ENCODE measurements at regions not wholly inside any gene's neighbourhood (a gene's known extent, or its start where the extent isn't known, plus 50 kb on each side); places are given as distances from the start of the nearest gene placed in this dataset.
"Not testable (repeated sequence)": the region's sequence is repeated elsewhere in the genome, so short reads cannot be mapped to it uniquely, and the experiment has no call there.

GRCh38 chr10:7039859-7040258, 371.0 kb downstream of the SFMBT2 start:
- Histone ChIP-seq H3K9me3 (no peaks in the 10 kb centered on the region), H3K4me3 (no peak overlapping the region), H3K36me3 (no peaks in the 10 kb centered on the region), H3K27me3 (no peaks in the 10 kb centered on the region), H3K4me1 (peaks cover 3% of the 10 kb centered on the region), H3K27ac (no peak overlapping the region)
- TF ChIP-seq, protein P1, sequence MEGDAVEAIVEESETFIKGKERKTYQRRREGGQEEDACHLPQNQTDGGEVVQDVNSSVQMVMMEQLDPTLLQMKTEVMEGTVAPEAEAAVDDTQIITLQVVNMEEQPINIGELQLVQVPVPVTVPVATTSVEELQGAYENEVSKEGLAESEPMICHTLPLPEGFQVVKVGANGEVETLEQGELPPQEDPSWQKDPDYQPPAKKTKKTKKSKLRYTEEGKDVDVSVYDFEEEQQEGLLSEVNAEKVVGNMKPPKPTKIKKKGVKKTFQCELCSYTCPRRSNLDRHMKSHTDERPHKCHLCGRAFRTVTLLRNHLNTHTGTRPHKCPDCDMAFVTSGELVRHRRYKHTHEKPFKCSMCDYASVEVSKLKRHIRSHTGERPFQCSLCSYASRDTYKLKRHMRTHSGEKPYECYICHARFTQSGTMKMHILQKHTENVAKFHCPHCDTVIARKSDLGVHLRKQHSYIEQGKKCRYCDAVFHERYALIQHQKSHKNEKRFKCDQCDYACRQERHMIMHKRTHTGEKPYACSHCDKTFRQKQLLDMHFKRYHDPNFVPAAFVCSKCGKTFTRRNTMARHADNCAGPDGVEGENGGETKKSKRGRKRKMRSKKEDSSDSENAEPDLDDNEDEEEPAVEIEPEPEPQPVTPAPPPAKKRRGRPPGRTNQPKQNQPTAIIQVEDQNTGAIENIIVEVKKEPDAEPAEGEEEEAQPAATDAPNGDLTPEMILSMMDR (IDR thresholded peaks at IDR 0.05) = no peak
- ATAC-seq = no peak
- intact Hi-C loops (cut with DNase I) = no loop called here
- no peak for DNase-seq

DNA sequence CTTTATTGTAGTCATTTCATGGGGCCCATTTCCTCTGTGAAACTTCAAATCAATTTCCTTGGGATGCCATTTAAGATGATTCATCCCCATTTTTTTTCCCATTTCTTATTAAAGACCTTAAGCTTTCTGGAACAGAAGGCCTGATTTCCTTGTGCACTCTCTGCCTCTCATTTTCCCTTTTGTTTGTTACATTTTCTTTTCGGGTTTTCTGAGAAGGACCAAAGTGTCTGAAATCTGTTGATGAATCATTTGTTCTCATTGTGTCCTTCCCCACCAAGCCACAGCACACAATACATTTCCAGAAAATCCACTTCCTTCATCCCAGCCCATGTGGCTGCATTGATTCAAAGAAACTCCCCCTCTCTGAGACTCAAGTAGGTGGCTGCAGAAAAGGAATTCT, 372.4 kb downstream of the SFMBT2 start:
- no peak overlapping the region for H3K27ac ChIP-seq
- H3K9me3 ChIP-seq = no peaks in the 10 kb centered on the region
- no peaks in the 10 kb centered on the region for H3K27me3 ChIP-seq
- intact Hi-C loops (cut with DNase I) = no loop called here
- DNase-seq (no peak), ATAC-seq (peak; percentile 29)
- TF ChIP-seq, protein P1 (IDR thresholded peaks at IDR 0.05) = no peak
- H3K4me1 ChIP-seq = peaks cover 3% of the 10 kb centered on the region
- no peak overlapping the region for H3K4me3 ChIP-seq
- H3K36me3 ChIP-seq = no peaks in the 10 kb centered on the region

DNA sequence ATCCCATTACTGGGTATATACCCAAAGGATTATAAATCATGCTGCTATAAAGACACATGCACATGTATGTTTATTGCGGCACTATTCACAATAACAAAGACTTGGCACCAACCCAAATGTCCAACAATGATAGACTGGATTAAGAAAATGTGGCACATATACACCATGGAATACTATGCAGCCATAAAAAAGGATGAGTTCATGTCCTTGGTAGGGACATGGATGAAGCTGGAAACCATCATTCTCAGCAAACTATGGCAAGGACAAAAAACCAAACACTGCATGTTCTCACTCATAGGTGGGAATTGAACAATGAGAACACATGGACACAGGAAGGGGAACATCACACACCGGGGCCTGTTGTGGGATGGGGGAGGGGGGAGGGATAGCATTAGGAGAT, 373.4 kb downstream of the SFMBT2 start:
- H3K36me3 ChIP-seq; H3K4me3 ChIP-seq; DNase-seq; H3K9me3 ChIP-seq; H3K27ac ChIP-seq; H3K4me1 ChIP-seq; ATAC-seq; intact Hi-C loops (cut with DNase I); H3K27me3 ChIP-seq: not testable (repeated sequence)

GRCh38 chr10:7036951-7037350, 373.9 kb downstream of the SFMBT2 start:
- Histone ChIP-seq H3K36me3 (no peaks in the 10 kb centered on the region), H3K4me1 (no peaks in the 10 kb centered on the region), H3K4me3 (no peak overlapping the region), H3K27me3 (no peaks in the 10 kb centered on the region), H3K9me3 (no peaks in the 10 kb centered on the region), H3K27ac (no peak overlapping the region)
- TF ChIP-seq, protein P1 (IDR thresholded peaks at IDR 0.05) = no peak
- intact Hi-C loops (cut with DNase I) = no loop called here
- ATAC-seq = no peak
- DNase-seq = no peak

DNA sequence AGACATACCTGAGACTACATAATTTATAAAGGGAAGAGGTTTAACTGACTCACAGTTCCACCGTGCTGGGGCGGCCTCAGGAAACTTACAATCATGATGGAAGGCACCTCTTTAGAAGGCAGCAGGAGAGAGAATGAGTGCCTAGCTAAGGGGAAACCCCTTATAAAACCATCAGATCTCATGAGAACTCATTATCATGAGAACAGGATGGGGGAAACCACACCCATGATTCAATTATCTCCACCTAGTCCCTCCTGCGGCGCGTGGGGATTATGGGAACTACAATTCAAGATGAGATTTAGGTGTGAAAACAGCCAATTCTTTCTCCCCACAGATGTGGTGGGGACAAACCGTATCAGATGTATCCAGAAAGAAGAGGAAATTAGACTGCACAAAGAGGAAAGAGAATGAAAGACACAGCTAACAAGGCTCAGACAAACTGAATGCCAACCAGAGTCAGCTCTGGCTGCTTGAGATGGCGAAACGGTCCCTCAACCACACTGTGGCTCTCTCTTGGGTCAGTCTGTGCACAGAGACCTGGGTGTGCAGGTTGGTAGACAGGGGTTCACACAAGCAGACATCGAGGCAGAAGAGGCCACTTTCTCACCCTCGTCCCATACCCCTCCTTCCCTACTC, 375.6 kb downstream of the SFMBT2 start:
- ATAC-seq = no peak
- Histone ChIP-seq H3K27ac (no peak overlapping the region), H3K27me3 (no peaks in the 10 kb centered on the region), H3K36me3 (no peaks in the 10 kb centered on the region), H3K9me3 (no peaks in the 10 kb centered on the region), H3K4me3 (no peak overlapping the region), H3K4me1 (no peaks in the 10 kb centered on the region)
- TF ChIP-seq, protein P1 (IDR thresholded peaks at IDR 0.05) = no peak
- DNase-seq = no peak
- intact Hi-C loops (cut with DNase I) = no loop called here

DNA sequence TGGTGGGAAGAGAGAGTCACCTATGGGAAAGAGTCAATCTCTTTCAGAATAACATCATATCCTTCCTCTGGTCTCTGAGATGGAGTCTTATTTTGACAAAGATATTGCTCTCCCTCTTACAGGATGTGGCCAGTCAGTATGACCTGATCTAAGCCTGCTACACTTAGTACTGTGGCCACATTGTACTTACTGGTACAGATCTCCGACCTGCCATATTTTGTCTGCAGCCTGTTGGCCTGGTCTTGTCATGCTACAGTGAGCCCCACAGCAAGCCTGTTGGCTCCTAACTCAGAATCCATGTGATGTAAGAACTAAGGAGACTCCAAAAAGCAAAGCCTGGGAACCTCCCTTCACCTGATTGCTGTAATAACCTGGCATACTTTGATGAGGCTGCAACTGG, 377.8 kb downstream of the SFMBT2 start:
- DNase-seq = no peak
- Histone ChIP-seq H3K27me3 (no peaks in the 10 kb centered on the region), H3K4me3 (no peak overlapping the region), H3K36me3 (no peaks in the 10 kb centered on the region), H3K27ac (no peak overlapping the region), H3K9me3 (no peaks in the 10 kb centered on the region), H3K4me1 (no peaks in the 10 kb centered on the region)
- TF ChIP-seq, protein P1 (IDR thresholded peaks at IDR 0.05) = no peak
- intact Hi-C loops (cut with DNase I) = no loop called here
- no peak for ATAC-seq
